Esophagus squamous epithelium (tissue), 5 donors: ENCODE measurements at regions not wholly inside any gene's neighbourhood (a gene's known extent, or its start where the extent isn't known, plus 50 kb on each side); places are given as distances from the start of the nearest gene placed in this dataset.

ENCODE experiments used
- DNase-seq: peaks from one replicate; lab custom pipeline; 2025; lab: John Stamatoyannopoulos, UW
- H3K27ac ChIP-seq, 4 donors: fragments of 200-600 bp; sonication (generic); one replicate each; pipeline ENCODE4 v1.5.1; 2016 to 2019; ENCODE audit warnings: mild to moderate bottlenecking in 1 of 4
- H3K27me3 ChIP-seq, 4 donors: fragments of 200-600 bp; sonication (generic); 1 replicate in 3 of 4; 2 replicates in 1 of 4; pipeline versions ENCODE4 v1.5.1 to v1.6.0; 2017 to 2021; ENCODE audit warnings: antibody characterized with exemption in 1 of 4
- H3K36me3 ChIP-seq, 3 donors: fragments of 200-600 bp; sonication (generic); one replicate each; pipeline ENCODE4 v1.5.1; 2016 to 2019
- H3K4me1 ChIP-seq, 3 donors: fragments of 200-600 bp; sonication (generic); one replicate each; pipeline ENCODE4 v1.5.1; 2017 to 2019
- H3K4me3 ChIP-seq, 4 donors: fragments of 200-600 bp; sonication (generic); 1 replicate in 3 of 4; 2 replicates in 1 of 4; pipeline ENCODE4 v1.5.1; 2016 to 2019; ENCODE audit warnings: mild to moderate bottlenecking in 2 of 4, moderate library complexity in 1 of 4
- H3K9me3 ChIP-seq, 3 donors: fragments of 200-600 bp; sonication (generic); one replicate each; pipeline ENCODE4 v1.5.1; 2016 to 2019
- POLR2A ChIP-seq, 4 donors: fragments of 450-650 bp; IDR thresholded peaks; one replicate each; pipeline ENCODE4 v1.6.1; 2017; ENCODE audit warnings: antibody characterized with exemption in 4 of 4, mild to moderate bottlenecking in 4 of 4, moderate library complexity in 3 of 4
- WGBS, 2 donors: methylation state at CpG; one replicate each; pipeline ENCODE4 v1.1.5; 2018; 5-methylcytosine and 5-hydroxymethylcytosine counted together
- intact Hi-C: fragments of 100-400 bp; cut with DNase I; formaldehyde crosslinking; loops from one replicate; pipeline ENCODE4 v1.15.0; 2022
- TF ChIP-seq, protein P1 (sequence below), 6 experiments: fragments of 450-650 bp in 4 of 6; fragments of 200-600 bp in 2 of 6; sonication (generic) in 2 of 6; IDR thresholded peaks; one replicate each; pipeline ENCODE4 v1.5.1; 2016 to 2019; ENCODE audit warnings: antibody characterized with exemption in 6 of 6, mild to moderate bottlenecking in 4 of 6, moderate library complexity in 4 of 6
- donor health status: DM: yes; HTN: yes; CAD: no.

- TF ChIP-seq, protein P1, sequence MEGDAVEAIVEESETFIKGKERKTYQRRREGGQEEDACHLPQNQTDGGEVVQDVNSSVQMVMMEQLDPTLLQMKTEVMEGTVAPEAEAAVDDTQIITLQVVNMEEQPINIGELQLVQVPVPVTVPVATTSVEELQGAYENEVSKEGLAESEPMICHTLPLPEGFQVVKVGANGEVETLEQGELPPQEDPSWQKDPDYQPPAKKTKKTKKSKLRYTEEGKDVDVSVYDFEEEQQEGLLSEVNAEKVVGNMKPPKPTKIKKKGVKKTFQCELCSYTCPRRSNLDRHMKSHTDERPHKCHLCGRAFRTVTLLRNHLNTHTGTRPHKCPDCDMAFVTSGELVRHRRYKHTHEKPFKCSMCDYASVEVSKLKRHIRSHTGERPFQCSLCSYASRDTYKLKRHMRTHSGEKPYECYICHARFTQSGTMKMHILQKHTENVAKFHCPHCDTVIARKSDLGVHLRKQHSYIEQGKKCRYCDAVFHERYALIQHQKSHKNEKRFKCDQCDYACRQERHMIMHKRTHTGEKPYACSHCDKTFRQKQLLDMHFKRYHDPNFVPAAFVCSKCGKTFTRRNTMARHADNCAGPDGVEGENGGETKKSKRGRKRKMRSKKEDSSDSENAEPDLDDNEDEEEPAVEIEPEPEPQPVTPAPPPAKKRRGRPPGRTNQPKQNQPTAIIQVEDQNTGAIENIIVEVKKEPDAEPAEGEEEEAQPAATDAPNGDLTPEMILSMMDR (IDR thresholded peaks at IDR 0.05), result no peak
- TF ChIP-seq POLR2A (IDR thresholded peaks at IDR 0.05), result no peak
- 63 to 71% methylated on average over 4 of the region's 4 CpGs for WGBS, 2 donors
- no peak overlapping the region for H3K4me3 ChIP-seq
- DNase-seq, result no peak
- intact Hi-C loops, result no loop called here
- H3K9me3 ChIP-seq, result no peaks in the 10 kb centered on the region
- H3K4me1 ChIP-seq, result peaks cover 0 to 6% (median 0%) of the 10 kb centered on the region in 3 donors
- H3K27ac ChIP-seq, result no peak overlapping the region
- no peaks in the 10 kb centered on the region for H3K36me3 ChIP-seq
- no peaks in the 10 kb centered on the region for H3K27me3 ChIP-seq
Measured at GRCh38 chr13:80000684-80001509, 340.0 kb downstream of the SPRY2 start.

GRCh38 chr13:79999601-80000000, 341.3 kb downstream of the SPRY2 start:
- DNase-seq, result no peak
- H3K27me3 ChIP-seq, result no peaks in the 10 kb centered on the region
- H3K4me3 ChIP-seq, result no peak overlapping the region
- no peak for TF ChIP-seq POLR2A (IDR thresholded peaks at IDR 0.05)
- TF ChIP-seq, protein P1 (IDR thresholded peaks at IDR 0.05), result no peak
- peaks cover 0 to 6% (median 0%) of the 10 kb centered on the region in 3 donors for H3K4me1 ChIP-seq
- H3K9me3 ChIP-seq, result no peaks in the 10 kb centered on the region
- H3K27ac ChIP-seq, result no peak overlapping the region
- no peaks in the 10 kb centered on the region for H3K36me3 ChIP-seq
- 65 to 75% methylated on average over 1 of the region's 1 CpG for WGBS, 2 donors
- intact Hi-C loops, result no loop called here

- Histone ChIP-seq H3K36me3 (no peaks in the 10 kb centered on the region), H3K27ac (no peak overlapping the region), H3K27me3 (no peaks in the 10 kb centered on the region), H3K9me3 (no peaks in the 10 kb centered on the region), H3K4me3 (no peak overlapping the region), H3K4me1 (peaks cover 0 to 6% (median 0%) of the 10 kb centered on the region in 3 donors)
- no peak for DNase-seq
- 44 to 49% methylated on average over 4 of the region's 4 CpGs for WGBS, 2 donors
- intact Hi-C loops, result no loop called here
- TF ChIP-seq POLR2A (IDR thresholded peaks at IDR 0.05), result no peak
- TF ChIP-seq, protein P1 (IDR thresholded peaks at IDR 0.05), result no peak
Measured at GRCh38 chr13:79998381-79998880, 342.5 kb downstream of the SPRY2 start.

GRCh38 chr13:79997244-79997643, 343.7 kb downstream of the SPRY2 start:
- no peak for DNase-seq
- Histone ChIP-seq H3K27ac (no peak overlapping the region), H3K9me3 (no peaks in the 10 kb centered on the region), H3K36me3 (no peaks in the 10 kb centered on the region), H3K4me3 (no peak overlapping the region), H3K4me1 (peaks cover 0 to 6% (median 0%) of the 10 kb centered on the region in 3 donors), H3K27me3 (no peaks in the 10 kb centered on the region)
- TF ChIP-seq, protein P1 (IDR thresholded peaks at IDR 0.05), result no peak
- no peak for TF ChIP-seq POLR2A (IDR thresholded peaks at IDR 0.05)
- 63 to 77% methylated on average over 2 to 3 of the region's 3 CpGs for WGBS, 2 donors
- intact Hi-C loops, result no loop called here

DNA sequence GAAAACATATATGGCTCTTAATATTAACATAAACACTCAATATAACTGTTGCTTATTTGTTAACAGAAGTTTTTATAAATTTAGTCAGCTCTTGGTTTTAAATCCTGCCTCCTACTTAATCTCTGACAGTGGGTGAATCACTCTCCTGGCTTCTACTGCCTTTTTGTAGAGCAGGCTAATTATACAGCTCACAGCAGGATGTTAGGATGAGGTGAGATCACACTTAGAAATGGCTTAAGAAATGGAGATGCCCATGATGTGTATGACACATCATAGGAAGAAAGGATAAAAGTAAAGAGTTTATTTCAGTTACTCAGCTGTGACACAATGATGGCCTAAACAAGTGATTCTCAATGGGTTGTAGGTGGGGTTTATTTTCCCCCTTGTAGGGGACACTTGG, 345.6 kb downstream of the SPRY2 start:
- Histone ChIP-seq H3K9me3 (no peaks in the 10 kb centered on the region), H3K27me3 (no peaks in the 10 kb centered on the region), H3K4me3 (no peak overlapping the region), H3K4me1 (peaks cover 0 to 6% (median 0%) of the 10 kb centered on the region in 3 donors), H3K27ac (no peak overlapping the region), H3K36me3 (no peaks in the 10 kb centered on the region)
- intact Hi-C loops, result no loop called here
- no peak for TF ChIP-seq POLR2A (IDR thresholded peaks at IDR 0.05)
- TF ChIP-seq, protein P1 (IDR thresholded peaks at IDR 0.05), result no peak
- no peak for DNase-seq
